GOT3 (cell line): ENCODE measurements at regions not wholly inside any gene's neighbourhood (a gene's known extent, or its start where the extent isn't known, plus 50 kb on each side); places are given as distances from the start of the nearest gene placed in this dataset.
"Not testable (repeated sequence)": the region's sequence is repeated elsewhere in the genome, so short reads cannot be mapped to it uniquely, and the experiment has no call there.

Experiments used
- DNase-seq: peaks from one replicate; lab custom pipeline; 2025; ENCODE audit warnings: mixed read lengths; lab: John Stamatoyannopoulos, UW

DNA sequence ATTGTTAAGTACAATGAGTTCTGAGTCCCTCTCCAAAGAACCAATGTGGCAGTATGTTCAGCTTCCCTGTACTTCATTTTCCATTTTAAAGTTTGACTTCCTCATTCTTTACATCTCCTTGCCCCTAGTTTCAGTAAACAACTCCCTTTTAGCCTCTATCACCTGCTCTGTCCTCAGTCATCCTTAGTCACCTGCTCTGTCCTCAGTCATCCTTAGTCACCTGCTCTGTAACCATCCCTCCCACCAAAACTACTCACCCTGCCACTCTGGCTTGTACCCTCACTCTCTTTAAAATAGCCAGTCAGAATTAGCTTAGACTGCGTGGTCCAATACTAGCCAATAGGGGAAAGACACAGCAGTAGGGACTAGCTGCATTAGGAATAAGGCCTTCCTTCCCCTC is 259.9 kb upstream of the TBL1XR1 start:
- DNase-seq: not testable (repeated sequence)

DNA sequence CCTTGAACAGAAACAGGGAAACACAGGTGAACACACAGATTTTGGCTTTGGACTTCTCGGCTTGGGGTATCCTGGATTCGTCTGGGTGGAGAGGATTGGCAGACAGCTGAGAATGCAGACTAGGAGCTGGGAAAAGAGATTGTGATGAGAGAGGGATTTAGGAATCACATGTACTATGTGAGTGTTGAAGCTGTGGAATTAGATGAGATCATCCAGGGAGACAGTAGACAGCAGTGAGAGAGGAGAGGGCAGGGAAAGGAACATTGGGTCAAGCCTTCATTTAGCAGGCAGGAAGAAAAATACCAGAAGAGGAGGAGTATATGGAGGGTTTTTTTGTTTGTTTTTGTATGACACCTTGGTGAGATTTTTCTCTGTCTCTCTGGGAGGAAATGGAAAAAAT is 262.1 kb upstream of the TBL1XR1 start:
- no peak for DNase-seq

DNA sequence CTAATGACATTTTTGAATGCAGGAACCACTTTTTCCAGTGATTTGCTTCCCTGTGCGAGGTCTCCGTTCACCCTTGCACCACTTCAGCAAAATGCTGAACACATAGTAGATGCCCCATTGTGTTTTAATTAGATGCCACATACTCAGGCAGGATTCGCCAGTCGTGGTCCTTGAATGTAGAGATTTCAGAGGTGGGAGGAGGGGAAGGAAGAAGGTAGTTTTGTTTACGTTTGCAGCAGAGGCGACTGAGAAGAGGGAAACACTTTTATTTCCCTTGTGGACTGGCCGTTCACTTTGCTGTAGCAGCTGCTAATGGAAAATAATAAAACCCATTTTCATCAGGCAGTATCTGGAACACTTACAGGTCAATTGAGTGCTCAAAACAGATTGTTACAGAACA is 262.8 kb upstream of the TBL1XR1 start:
- DNase-seq: no peak

DNA sequence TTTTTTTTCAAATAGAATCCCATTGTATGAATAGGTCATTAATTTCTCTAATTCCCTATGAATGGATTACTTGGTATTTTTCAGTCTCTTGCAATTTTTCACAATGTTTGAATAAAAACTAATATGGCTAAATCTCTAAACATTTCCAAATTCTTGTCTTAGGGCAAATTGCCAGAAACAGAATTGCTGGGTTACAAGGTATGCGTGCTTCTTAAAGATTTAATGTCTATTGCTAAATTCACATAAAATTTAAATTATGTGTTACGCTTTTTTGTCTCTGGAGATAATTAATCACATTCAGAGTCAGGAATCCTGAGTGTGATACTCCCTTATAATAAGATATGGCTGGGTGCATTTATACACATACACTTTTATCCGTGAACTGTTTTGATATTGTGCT is 264.5 kb upstream of the TBL1XR1 start:
- DNase-seq: no peak

DNA sequence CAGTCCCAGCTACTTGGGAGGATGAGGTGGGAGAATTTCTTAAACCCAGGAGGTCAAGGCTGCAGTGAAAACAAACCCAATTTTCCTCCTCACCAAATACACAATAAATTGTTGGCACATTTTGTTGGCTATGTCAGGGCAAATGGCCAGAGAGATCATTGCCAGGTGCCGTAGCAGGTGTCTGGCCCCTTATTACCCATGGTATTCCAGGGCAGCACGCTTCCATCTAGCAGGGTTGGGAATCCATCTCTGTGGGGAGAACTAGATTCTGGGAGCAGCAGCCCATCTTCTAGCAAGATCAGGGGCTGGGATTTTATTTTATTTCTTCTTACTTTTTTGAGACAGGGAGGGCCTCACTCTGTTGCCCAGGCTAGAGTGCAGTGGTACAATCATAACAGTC is 266.1 kb upstream of the TBL1XR1 start:
- DNase-seq: not testable (repeated sequence)

DNA sequence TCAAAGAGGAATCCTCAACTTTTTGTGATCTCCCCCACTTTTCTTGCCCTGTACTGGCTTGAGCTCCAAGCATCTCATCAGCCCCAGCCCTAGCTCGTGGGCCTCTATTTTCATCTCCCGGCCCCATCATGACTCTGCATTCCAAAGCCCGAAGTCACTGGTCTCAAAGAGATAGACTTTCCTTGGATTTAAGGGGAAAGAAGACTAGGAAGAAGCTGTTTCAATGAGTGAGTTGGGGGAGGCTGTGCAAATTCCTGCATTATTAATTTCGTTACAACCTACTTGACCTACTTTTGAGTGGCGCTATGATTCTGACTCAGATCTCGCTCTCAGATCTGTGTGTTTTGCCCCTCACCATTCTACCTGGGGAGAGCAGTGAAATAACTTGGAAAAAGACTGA is 266.6 kb upstream of the TBL1XR1 start:
- DNase-seq: no peak

DNA sequence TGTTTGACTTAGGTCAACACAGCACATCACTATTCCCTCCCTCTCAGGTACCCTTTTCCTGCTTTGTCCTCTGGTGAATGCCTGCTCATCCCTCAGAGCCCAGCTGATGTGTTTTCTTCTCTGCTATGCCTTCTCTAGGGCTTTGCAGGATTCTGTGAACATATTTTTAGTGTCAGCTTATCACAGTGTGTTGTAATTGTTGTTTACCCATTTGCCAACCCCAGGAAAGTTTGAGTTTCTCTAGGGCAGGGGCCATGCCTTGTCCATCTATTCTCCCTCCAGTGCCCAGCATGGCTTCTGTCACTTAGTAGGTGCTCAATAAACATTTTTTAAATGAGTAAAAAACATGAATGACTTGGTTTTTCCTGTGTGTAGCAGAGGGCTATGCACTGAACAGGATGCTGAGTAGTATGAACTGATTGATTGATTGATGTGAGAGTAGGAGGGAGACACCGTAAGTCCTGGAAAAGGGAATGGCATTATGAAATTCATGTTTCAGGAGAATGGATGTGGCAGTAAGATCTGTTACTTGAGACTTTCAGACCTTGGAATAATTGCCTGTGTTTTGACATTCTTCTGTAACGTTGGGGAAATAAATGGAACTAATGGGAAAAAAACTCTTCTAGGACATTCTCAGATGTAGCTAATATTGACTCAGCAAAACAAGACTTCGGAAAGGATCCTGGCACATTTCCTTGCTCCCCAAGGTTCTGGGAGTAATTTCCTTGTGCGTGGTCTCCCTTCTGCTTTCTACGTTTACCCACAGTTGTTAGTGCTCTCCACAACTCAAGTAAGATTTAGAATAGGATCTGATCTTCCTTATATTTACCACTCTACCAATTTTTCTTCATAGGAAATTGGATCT is 267.3 kb upstream of the TBL1XR1 start:
- DNase-seq: no peak

DNA sequence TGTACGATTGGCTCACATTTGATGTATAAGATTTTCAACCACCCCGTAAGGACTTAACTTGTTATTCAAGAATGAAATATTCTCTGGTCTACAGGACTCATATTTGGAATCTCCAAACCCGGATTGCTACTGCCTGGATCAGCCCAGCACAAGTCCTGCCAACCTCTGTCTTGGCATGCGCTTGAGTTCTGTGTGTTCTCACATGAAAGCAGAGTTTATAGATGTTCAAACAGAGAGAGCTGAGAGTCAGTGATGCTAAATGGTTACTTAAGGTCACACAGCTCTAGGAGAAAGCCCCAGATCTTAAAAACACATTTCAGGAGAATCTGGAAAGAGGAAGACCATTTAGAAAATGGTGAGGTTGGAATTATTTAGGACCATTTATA is 268.0 kb upstream of the TBL1XR1 start:
- DNase-seq: no peak

DNA sequence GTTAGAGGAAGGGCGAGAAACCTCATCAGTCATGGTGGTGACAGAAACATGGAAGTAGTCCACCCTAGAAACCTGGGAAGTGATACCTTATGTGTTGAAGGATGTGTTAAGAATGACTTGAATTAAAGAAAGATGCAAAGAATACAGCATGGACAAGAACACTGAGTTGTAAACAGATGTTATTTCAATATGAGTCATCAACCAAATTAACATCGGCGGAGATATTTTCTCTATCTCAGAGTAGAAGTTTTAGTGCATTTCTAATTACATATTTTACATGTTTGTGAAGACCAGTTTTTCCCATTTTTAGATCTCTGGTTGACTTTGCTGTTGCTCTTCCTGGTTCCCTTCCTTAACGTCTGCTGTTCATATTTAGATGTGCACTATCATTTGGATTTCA is 268.8 kb upstream of the TBL1XR1 start:
- DNase-seq: no peak

DNA sequence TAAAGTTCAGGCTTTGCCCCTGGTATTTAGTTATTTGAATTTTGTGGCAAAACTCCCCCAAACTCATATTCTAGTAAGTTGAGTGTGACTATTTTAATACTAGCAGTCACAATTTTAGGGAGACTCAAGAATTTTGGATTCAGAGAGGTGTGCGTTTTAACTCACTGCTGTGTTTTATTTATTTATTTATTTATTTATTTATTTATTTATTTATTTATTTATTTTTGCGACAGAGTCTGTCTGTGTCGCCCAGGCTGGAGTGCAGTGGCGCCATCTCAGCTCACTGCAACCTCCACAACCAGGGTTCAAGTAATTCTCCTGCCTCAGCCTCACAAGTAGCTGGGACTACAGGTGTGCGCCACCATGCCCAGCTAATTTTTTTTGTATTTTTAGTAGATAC is 269.3 kb upstream of the TBL1XR1 start:
- DNase-seq: not testable (repeated sequence)

DNA sequence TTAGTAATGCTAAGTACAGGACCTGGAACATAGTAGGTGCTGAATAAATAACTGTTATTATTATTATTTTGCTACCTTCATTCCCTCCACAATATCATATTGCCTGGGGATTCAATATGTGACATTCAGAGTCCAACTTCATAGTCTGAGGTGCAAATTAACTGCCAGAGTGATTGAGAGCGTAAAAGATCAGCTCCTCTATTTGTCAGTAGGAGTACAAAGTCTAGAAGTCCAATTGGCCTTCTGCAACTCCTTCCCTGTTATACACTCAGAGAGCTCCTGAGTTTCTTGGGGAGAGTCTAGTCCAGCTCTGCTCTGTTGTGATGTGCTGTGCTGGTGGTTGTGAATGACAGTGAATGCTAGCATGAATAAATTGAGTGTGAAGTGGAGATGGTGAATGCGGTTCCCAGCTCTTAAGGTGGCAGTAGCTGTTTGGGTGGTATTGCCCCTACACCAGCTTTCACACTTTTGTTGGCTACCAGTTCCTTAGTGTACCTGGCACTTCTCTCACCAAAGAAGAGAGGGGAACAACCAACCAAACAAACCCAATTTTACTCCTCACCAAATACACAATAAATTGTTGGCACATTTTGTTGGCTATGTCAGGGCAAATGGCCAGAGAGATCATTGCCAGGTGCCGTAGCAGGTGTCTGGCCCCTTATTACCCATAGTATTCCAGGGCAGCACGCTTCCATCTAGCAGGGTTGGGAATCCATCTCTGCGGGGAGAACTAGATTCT is 270.1 kb upstream of the TBL1XR1 start:
- DNase-seq: no peak

DNA sequence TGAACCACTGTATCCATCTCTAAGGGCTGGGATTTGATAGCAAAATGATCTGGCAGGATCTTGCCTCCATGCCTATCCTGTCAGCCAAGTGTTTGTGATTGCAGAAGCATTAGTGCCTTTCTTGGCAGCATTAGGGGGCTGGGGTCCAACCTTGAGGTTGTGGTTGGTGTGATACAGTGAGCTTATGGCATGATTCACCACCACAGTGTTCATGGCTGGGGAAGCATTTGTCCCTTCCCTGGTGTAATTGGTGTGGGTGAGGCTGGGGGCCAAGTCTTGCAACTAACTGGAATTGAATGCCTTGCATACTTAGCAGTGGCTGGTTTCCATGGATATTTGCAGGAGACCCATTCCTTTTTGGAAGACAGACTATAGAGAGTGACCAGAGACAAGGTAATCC is 271.0 kb upstream of the TBL1XR1 start:
- peak; percentile 70 for DNase-seq

DNA sequence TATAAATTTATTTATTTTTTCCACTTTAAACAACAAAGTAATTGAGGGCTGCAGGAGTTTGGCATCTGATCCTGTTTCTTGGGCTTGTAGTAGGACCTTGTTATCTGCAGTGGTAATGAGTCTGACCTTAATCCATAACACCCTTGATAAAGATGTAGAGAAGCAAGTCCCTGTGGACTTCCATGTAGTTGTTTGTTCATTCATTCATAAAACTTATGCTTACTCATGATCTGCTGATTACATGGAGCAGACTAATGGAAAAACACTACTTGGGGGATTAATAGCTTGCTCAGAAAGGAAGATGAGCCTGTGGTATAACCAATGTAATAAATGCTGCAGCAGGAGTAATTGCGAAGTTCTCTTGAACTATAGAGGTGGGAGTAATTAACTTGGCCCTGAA is 271.5 kb upstream of the TBL1XR1 start:
- DNase-seq: no peak

DNA sequence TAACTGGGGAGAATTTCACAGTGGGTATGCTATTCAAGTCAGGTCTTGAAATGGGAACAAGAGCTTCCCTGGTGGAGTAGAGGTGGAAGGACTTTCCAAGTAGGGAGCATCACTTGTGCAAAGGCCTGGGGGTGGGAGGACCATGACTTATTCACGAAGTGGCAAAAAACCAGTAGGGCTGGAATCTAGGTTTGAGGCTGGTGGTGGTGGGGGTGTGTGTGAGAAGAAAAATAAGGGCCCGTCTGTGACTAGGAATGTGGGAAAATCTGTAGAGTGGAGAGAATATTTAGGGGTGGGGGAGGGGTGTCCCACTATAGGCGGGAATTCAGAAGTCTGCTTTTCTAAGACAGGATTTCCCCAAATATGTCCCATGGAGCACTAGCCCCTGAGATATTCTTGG is 271.9 kb upstream of the TBL1XR1 start:
- no peak for DNase-seq

DNA sequence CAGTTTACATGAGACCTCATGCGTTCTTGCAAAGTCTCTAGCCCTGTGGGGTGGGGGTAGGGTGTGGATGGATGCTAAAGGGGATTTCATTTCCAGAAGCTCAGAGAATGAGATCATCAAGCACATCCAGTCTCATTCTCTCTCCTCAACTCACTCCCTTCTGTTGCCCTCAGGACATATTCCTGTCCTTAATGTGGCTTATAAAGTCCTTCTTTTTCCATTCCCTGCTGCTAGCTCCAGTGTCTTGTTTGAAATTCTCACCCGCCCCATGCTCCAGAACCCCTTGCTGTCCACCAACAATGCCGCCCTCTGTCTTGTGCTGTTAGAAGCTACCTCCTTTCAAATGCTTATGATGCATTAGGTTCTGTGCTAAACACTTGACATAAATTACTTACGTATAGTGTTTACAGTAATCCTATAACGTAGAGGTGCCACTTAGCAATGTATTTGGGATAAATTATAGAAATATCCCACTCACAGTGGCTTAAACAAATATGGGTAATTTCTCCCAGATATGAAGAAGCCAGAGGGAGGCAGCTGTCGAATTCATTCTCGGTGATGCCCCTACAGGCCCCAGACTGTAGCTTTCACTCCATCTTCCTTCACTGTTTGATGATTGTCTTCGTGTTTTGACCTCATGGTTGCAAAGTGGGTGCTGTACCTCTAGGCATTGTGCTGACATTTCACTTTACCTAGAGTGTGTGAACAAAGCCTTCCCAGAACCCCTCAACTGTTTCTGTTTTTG is 273.1 kb upstream of the TBL1XR1 start:
- no peak for DNase-seq

DNA sequence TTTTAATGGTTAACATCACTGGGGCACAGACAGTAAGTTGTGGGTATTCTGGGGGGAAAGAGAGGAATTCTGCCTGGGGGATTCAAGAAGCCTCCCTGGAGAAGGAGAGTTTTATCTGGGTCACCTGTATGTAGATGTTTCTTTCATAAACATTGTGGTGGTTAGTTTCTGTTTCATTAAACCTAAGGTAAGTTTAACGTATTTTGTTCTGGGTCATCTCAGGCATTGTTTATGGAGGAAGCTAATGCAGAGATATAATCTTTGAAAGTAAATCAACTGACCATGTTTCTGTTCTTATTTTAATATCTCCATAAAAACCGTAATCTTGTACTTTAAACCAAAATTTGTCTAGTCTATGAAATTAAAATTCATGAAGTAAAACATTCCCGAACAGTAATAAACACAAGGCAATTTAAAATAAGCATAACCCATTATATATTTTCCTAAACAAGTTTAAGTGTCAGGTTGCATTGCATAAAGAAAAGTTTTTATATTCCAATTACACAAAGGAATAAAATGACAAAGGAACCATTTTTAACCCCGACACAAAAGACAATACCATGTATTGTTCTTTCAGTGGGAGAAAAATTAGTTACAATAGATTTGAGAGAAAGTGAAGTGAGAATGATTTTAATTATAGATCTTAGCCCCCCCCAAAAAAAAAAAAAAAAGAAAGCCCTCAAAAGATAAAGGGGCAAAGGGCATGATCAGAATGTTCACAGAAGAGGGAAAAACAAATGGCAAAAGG is 274.6 kb upstream of the TBL1XR1 start:
- no peak for DNase-seq

DNA sequence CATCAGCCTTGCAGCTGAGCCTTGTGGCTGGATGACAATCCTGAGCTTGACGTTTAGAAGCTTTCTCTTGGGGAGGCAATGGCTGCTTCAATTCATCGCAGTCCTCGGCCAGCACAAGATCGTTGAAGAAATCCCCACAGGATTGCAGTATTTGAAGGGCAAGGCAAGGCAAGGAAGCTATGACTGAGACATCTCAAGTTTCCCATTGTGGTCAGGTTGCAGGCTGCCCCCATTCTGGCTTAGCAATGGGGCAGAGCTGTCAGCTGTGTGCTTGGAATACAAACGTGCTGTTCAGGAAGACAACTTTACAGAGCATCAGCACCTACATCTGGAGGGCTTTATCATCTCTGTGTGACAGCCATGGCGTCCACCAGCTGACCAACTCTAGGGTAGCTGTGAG is 275.9 kb upstream of the TBL1XR1 start:
- no peak for DNase-seq

DNA sequence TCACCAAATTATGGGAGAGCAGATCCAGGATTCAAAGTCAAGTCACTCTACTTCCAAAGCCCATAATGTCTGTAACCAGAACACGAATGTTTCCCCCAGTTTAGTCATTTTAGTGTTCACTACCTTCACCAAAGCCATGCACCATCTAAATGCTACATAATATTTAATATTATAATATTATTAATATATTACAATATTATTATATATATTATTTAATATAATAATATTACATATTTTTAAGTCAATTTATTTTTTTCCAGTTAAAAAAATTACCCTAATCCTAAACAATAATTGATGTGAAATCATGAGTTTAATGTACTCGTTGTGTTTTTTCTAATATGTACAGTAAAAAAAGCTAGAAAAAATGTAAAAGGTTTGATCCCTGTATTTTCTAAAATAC is 276.6 kb upstream of the TBL1XR1 start:
- no peak for DNase-seq

DNA sequence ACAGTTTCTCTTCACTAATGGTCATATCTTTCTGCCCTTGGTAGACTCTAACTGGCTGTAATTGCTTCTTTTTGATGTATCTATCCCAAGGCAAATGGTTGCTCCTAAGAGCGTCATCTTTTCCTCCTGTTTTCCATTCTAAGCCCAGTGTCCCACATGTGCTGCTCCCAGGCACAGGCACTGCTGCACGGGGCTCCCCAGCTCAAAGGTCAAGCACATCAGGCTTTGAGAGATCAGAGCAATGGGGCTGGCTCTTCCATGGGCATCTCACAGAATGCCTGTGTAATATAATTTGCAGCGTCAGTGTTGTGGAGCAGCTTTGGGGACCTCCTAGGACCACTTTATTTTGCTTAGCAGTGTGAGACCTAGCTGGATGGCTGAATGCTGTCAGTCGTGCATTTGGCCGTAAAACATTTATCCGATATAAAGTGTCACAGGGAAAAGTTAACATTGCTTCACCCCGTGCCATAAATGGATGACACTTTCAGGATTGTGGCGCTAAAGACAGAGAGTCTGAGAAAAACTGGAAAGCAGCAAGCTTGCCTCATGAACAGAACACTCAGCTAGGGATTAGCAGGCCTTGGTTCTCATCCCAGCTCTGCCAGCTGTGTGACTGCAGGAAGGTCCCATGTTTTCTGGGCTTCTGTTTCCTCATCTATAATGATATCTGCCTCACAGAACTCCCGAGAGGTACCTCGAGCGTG is 277.5 kb upstream of the TBL1XR1 start:
- no peak for DNase-seq

DNA sequence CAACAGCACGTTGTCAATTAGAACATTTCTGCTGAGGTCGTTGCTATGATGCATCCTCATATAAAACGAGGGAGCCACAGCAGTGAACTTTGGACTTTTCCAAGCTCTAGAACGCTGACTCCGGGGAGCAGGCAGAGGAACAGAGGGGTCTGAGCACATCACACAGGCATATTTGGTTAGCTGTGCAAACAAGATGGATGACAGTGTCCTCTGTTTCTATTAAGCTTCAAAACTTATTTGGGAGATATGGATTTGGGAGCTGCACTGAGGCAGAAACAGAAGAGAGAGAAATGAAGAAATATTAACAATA is 278.0 kb upstream of the TBL1XR1 start:
- no peak for DNase-seq

DNA sequence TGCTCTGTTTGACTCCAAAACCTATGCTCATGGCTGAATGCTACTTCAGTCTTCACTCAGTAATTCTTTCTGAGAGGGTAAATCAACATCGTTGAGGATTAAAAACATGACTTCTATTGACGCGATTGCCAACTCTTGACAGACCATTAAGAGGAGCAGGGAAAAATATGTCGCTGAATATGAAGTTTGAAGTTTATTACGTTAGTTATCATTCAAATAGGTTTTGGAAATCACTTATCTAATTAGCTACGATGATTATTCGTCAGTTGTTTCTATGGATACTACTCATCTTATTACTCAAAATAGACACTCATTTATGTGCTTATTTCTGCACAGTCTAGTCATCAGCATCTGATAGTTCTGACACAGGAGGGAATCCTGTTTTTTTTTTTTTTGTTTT is 279.2 kb upstream of the TBL1XR1 start:
- DNase-seq: no peak
